22Rv1 (cell line): ENCODE measurements at regions not wholly inside any gene's neighbourhood (a gene's known extent, or its start where the extent isn't known, plus 50 kb on each side); places are given as distances from the start of the nearest gene placed in this dataset.

Experiments
- ZFX ChIP-seq: fragments of 450-650 bp; IDR thresholded peaks from 2 replicates; pipeline ENCODE4 v1.6.1; 2017; ENCODE audit warnings: antibody characterized with exemption, borderline replicate concordance
- TF ChIP-seq, protein P1 (sequence below): fragments of 450-650 bp; IDR thresholded peaks from 2 replicates; pipeline ENCODE4 v1.5.1; 2017; ENCODE audit warnings: mild to moderate bottlenecking

DNA sequence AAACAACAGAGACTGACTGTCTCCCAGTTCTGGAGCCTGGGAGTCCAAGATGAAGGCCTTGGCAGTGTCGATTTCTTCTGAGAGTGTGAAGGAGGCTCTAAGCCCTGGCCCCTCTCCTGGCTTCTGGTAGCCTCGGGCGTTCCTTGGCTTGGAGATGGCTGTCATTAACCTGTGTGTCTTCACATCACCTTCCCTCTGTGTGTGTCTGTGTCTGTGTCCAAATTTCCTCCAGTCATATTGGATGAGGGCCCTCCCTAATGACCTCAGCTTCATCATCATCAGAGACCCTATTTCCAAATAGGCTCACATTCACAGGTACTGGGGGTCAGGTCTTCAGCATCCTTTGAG is 138.3 kb downstream of the TOMM20 start:
- TF ChIP-seq, protein P1, sequence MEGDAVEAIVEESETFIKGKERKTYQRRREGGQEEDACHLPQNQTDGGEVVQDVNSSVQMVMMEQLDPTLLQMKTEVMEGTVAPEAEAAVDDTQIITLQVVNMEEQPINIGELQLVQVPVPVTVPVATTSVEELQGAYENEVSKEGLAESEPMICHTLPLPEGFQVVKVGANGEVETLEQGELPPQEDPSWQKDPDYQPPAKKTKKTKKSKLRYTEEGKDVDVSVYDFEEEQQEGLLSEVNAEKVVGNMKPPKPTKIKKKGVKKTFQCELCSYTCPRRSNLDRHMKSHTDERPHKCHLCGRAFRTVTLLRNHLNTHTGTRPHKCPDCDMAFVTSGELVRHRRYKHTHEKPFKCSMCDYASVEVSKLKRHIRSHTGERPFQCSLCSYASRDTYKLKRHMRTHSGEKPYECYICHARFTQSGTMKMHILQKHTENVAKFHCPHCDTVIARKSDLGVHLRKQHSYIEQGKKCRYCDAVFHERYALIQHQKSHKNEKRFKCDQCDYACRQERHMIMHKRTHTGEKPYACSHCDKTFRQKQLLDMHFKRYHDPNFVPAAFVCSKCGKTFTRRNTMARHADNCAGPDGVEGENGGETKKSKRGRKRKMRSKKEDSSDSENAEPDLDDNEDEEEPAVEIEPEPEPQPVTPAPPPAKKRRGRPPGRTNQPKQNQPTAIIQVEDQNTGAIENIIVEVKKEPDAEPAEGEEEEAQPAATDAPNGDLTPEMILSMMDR = no peak
- no peak for TF ChIP-seq ZFX
